Endothelial cell of umbilical vein (primary cell): ENCODE measurements at regions not wholly inside any gene's neighbourhood (a gene's known extent, or its start where the extent isn't known, plus 50 kb on each side); places are given as distances from the start of the nearest gene placed in this dataset.

Experiments
- BruUV-seq: library from RNA; stranded (reverse); fragments of 400-500 nt; replicated peaks from 2 replicates; lab custom pipeline; 2021; lab: Mats Ljungman, UMichigan
- CTCF ChIA-PET: fragments of 300-600, 350-600 bp; sonication (Branson Sonifier 250); formaldehyde crosslinking; loops from one replicate; lab custom pipeline; 2021; ENCODE audit warnings: antibody characterized with exemption, inconsistent platforms; lab: Charles Lee
- POLR2A ChIA-PET: fragments of 300-600, 350-600 bp; sonication (Branson Sonifier 250); formaldehyde crosslinking; loops from one replicate; lab custom pipeline; 2021; ENCODE audit warnings: antibody characterized with exemption, inconsistent platforms; lab: Charles Lee
- DNase-seq: peaks from one replicate; pipeline ENCODE4 v3.0.0-alpha.2; 2011; ENCODE audit warnings: low read depth, low spot score
- FAIRE-seq: peaks from 2 replicates; lab custom pipeline; 2011; peaks lifted over from hg19 to GRCh38; lab: Jason Lieb, UNC
- H2AFZ ChIP-seq: 2 replicates; pipeline ENCODE4 v1.6.0; 2012; ENCODE audit warnings: low read depth, low read length, control low read depth, inconsistent platforms
- H3K27ac ChIP-seq: 2 replicates; pipeline ENCODE4 v1.5.1; 2011; ENCODE audit warnings: low read depth, mild to moderate bottlenecking, control low read depth, low read length, moderate library complexity; ENCODE audit not compliant: insufficient read depth
- H3K27me3 ChIP-seq, 2 experiments: 2 replicates each; pipeline versions ENCODE4 v1.6.0 to v1.6.1; 2011; ENCODE audit warnings: low read length in 2 of 2, mixed read lengths in 1 of 2; ENCODE audit not compliant: control insufficient read depth in 2 of 2, insufficient read depth in 2 of 2
- H3K36me3 ChIP-seq, 2 experiments: 2 replicates in 1 of 2; 3 replicates in 1 of 2; pipeline ENCODE4 v1.5.1; 2011; ENCODE audit warnings: low read length in 2 of 2, mild to moderate bottlenecking in 1 of 2, moderate library complexity in 1 of 2; ENCODE audit not compliant: control insufficient read depth in 2 of 2, insufficient read depth in 2 of 2; ENCODE audit errors: extremely low read depth in 1 of 2
- H3K4me1 ChIP-seq: 3 replicates; pipeline ENCODE4 v1.5.1; 2011; ENCODE audit warnings: mild to moderate bottlenecking, low read length; ENCODE audit not compliant: control insufficient read depth, insufficient read depth; ENCODE audit errors: extremely low read depth
- H3K4me2 ChIP-seq: 2 replicates; pipeline ENCODE4 v1.6.1; 2011; ENCODE audit warnings: low read length, control low read depth, mixed read lengths; ENCODE audit not compliant: insufficient read depth
- H3K4me3 ChIP-seq, 3 experiments: fragments of 200-600 bp in 1 of 3; sonication (generic), shearing (Covaris generic) in 1 of 3; replicated peaks in 1 of 3; 2 replicates each; pipeline ENCODE4 v1.5.1; 2011 to 2016; ENCODE audit warnings: control low read depth in 3 of 3, low read length in 3 of 3, mild to moderate bottlenecking in 2 of 3, inconsistent platforms in 1 of 3, low read depth in 1 of 3, moderate library complexity in 1 of 3; ENCODE audit not compliant: insufficient read depth in 1 of 3
- H3K79me2 ChIP-seq: 2 replicates; pipeline ENCODE4 v1.6.0; 2012; ENCODE audit warnings: low read length, inconsistent platforms; ENCODE audit not compliant: control insufficient read depth, insufficient read depth
- H3K9ac ChIP-seq: replicated peaks from 2 replicates; pipeline ENCODE3; 2011; ENCODE audit warnings: low read length, control low read depth; ENCODE audit not compliant: insufficient read depth; ENCODE audit errors: extremely low read depth
- H3K9me1 ChIP-seq: replicated peaks from 3 replicates; pipeline ENCODE4 v1.6.0; 2011; ENCODE audit warnings: mild to moderate bottlenecking, low read length; ENCODE audit not compliant: control insufficient read depth, insufficient read depth; ENCODE audit errors: extremely low read depth
- H3K9me3 ChIP-seq: replicated peaks from 2 replicates; pipeline ENCODE4 v1.5.1; 2012; ENCODE audit warnings: low read length, inconsistent platforms; ENCODE audit not compliant: control insufficient read depth, insufficient read depth
- H4K20me1 ChIP-seq: replicated peaks from 2 replicates; pipeline ENCODE3; 2011; ENCODE audit warnings: mild to moderate bottlenecking, low read length; ENCODE audit not compliant: control insufficient read depth, insufficient read depth; ENCODE audit errors: extremely low read depth
- EZH2 ChIP-seq: IDR thresholded peaks from 2 replicates; pipeline ENCODE4 v1.6.1; 2012; ENCODE audit warnings: borderline replicate concordance, low read depth, mild to moderate bottlenecking, moderate library complexity, low read length, inconsistent platforms; ENCODE audit not compliant: severe bottlenecking
- FOS ChIP-seq: IDR thresholded peaks from 2 replicates; pipeline ENCODE4 v1.6.1; 2011; ENCODE audit warnings: mild to moderate bottlenecking, low read length, moderate library complexity, borderline replicate concordance; ENCODE audit not compliant: insufficient read depth
- GATA2 ChIP-seq: IDR thresholded peaks from 2 replicates; pipeline ENCODE4 v1.7.0; 2011; ENCODE audit warnings: low read depth, mild to moderate bottlenecking, moderate library complexity, mixed read lengths, low read length; ENCODE audit not compliant: insufficient read length, insufficient read depth
- JUN ChIP-seq: IDR thresholded peaks from 2 replicates; pipeline ENCODE4 v1.6.1; 2011; ENCODE audit warnings: borderline replicate concordance, low read depth; ENCODE audit not compliant: insufficient read length, insufficient read depth
- MYC ChIP-seq: IDR thresholded peaks from one replicate; pipeline ENCODE4 v1.6.1; 2011; ENCODE audit warnings: mild to moderate bottlenecking, low read depth, low read length
- POLR2A ChIP-seq: IDR thresholded peaks from 2 replicates; pipeline ENCODE4 v1.6.1; 2012; ENCODE audit warnings: low read depth, mild to moderate bottlenecking, control low read depth, low read length
- POLR2AphosphoS5 ChIP-seq: IDR thresholded peaks from 2 replicates; pipeline ENCODE4 v1.6.1; 2012; ENCODE audit warnings: low read depth, mild to moderate bottlenecking, control low read depth, low read length, moderate library complexity; ENCODE audit not compliant: insufficient read depth
- dilution Hi-C: fragments of 300-500 bp; cut with MboI; formaldehyde crosslinking; loops from one replicate; pipeline ENCODE4 v1.15.0; 2019; ENCODE audit warnings: low sequenced_read_pairs; ENCODE audit not compliant: extremely low pct_ligation_motif_present
- intact Hi-C: fragments of 100-400 bp; cut with micrococcal nuclease; formaldehyde crosslinking; loops from one replicate; pipeline ENCODE4 v1.10.0; 2022
- TF ChIP-seq, protein P1 (sequence below), 2 donors: IDR thresholded peaks; 1 replicate in 1 of 2; 2 replicates in 1 of 2; pipeline ENCODE4 v1.5.1; 2011; ENCODE audit warnings: low read length in 2 of 2, mild to moderate bottlenecking in 2 of 2, moderate library complexity in 2 of 2, control low read depth in 1 of 2, inconsistent platforms in 1 of 2, low read depth in 1 of 2; ENCODE audit not compliant: insufficient read depth in 1 of 2; ENCODE audit errors: extremely low read depth in 1 of 2
- TF ChIP-seq, protein P2 (sequence below): IDR thresholded peaks from 2 replicates; pipeline ENCODE4 v1.6.1; 2011; ENCODE audit not compliant: insufficient read depth, insufficient read length

DNA sequence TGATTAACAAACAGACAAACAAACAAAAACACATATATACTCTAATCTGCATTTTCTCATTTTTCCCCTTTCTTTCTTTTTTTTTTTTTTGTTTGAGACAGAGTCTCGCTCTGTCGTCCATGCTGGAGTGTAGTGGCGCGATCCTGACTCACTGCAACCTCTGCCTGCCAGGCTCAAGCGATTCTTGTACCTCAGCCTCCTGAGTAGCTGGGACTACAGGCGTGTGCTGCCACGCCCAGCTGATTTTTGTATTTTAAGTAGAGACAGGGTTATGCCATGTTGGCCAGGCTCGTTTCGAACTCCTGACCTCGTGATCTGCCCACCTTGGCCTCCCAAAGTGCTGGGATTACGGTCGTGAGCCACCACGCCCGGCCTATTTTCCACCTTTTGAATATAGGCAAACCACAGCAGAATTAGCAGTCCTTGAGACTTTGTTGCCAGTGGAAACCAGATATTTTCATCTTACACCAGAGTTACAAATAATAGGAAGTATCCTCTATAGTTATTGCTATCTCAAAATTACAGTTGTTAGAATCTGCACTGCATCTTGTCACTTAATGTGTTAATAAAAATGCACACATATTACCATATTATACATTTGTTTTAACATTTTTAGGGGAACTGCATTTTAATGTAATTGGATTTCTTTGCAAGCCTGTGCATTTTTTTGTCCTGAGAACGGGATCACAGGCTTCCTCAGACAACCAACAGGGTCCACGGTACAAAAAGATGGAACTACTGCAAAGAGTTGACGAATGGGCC is 208.2 kb upstream of the ZNF217 start:
- DNase-seq, result no peak
- H4K20me1 ChIP-seq, result no peaks in the 10 kb centered on the region
- ChIA-PET CTCF (no interaction called here), POLR2A (no interaction called here)
- H3K9me3 ChIP-seq, result no peaks in the 10 kb centered on the region
- BruUV-seq, result no TSS peak
- no peak overlapping the region for H3K4me3 ChIP-seq
- no peak overlapping the region for H3K9ac ChIP-seq
- no peak for TF ChIP-seq EZH2
- TF ChIP-seq POLR2AphosphoS5, result no peak
- no peak for TF ChIP-seq GATA2
- no peak for TF ChIP-seq FOS
- TF ChIP-seq, protein P1, sequence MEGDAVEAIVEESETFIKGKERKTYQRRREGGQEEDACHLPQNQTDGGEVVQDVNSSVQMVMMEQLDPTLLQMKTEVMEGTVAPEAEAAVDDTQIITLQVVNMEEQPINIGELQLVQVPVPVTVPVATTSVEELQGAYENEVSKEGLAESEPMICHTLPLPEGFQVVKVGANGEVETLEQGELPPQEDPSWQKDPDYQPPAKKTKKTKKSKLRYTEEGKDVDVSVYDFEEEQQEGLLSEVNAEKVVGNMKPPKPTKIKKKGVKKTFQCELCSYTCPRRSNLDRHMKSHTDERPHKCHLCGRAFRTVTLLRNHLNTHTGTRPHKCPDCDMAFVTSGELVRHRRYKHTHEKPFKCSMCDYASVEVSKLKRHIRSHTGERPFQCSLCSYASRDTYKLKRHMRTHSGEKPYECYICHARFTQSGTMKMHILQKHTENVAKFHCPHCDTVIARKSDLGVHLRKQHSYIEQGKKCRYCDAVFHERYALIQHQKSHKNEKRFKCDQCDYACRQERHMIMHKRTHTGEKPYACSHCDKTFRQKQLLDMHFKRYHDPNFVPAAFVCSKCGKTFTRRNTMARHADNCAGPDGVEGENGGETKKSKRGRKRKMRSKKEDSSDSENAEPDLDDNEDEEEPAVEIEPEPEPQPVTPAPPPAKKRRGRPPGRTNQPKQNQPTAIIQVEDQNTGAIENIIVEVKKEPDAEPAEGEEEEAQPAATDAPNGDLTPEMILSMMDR (IDR thresholded peaks at IDR 0.05; ENCODE audit: extremely low read depth in 1 of 2, insufficient read depth in 1 of 2, low read depth in 1 of 2, low read length in 2 of 2), result no peak
- TF ChIP-seq POLR2A, result no peak
- TF ChIP-seq JUN, result no peak
- TF ChIP-seq, protein P2, sequence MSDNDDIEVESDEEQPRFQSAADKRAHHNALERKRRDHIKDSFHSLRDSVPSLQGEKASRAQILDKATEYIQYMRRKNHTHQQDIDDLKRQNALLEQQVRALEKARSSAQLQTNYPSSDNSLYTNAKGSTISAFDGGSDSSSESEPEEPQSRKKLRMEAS, result no peak
- no peak for TF ChIP-seq MYC
- H3K4me2 ChIP-seq, result no peak overlapping the region
- peaks cover 3% of the 10 kb centered on the region for H3K4me1 ChIP-seq
- no peaks in the 10 kb centered on the region for H3K27me3 ChIP-seq
- no peaks in the 10 kb centered on the region for H3K79me2 ChIP-seq
- H3K9me1 ChIP-seq, result no peaks in the 10 kb centered on the region
- dilution Hi-C loops (no loop called here), intact Hi-C loops (loop anchor here (10.0 kb wide), 1 partner anchor 1587 kb away; no protein-coding TSS in a partner anchor)
- no peak overlapping the region for H2AFZ ChIP-seq
- no peak overlapping the region for H3K27ac ChIP-seq
- FAIRE-seq, result no peak
- H3K36me3 ChIP-seq, result no peaks in the 10 kb centered on the region
